HG03342 (cell line): ENCODE measurements at regions not wholly inside any gene's neighbourhood (a gene's known extent, or its start where the extent isn't known, plus 50 kb on each side); places are given as distances from the start of the nearest gene placed in this dataset.

ENCODE experiments used
- ATAC-seq: cut with Tn5 transposase; IDR thresholded peaks from one replicate; pipeline ENCODE4 v1.9.1; 2021; ENCODE audit warnings: mild to moderate bottlenecking, moderate library complexity; ENCODE audit not compliant: unreplicated experiment

- no peak for ATAC-seq
These were observed 60.3 kb downstream of the SEC61B start for GRCh38 chr9:99282406-99282805.

DNA sequence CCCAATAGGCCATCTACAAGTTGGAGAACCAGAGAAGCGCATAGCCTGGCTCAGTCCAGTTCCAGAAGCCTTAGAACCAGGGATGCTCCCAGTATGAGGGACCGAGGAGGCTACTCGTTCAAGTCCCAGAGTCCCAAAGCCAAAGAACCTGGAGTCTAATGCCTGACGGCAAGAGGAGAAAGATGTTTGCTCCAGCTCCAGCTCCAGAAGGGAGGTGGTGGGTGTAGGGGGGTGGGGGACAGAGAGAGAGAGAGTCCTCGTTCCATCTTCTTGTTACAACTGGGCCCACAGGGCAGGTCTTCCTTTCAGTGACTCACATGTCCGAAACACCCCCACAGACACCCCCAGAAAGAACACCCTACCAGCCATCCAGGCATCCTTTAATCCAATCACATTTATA lies 63.9 kb downstream of the SEC61B start:
- no peak for ATAC-seq

DNA sequence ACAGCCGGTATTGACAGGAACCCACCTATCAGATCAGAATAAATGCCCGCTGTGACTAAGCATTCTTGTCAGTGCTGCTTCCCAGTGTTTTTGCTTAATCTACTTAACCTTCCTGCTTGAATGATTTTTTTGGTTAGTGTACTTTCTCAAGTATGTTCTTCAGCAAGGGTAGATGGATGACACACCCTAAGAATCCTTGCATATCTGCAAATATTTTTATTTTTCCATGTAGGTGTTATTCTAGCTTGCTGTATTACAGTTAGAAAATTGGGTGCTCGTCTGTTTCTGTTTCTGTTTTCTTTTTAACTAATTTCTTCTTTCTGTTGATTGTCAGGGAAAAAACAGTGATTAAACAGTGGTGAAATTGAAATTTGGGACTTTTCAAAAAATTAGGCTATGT lies 64.5 kb downstream of the SEC61B start:
- no peak for ATAC-seq

DNA sequence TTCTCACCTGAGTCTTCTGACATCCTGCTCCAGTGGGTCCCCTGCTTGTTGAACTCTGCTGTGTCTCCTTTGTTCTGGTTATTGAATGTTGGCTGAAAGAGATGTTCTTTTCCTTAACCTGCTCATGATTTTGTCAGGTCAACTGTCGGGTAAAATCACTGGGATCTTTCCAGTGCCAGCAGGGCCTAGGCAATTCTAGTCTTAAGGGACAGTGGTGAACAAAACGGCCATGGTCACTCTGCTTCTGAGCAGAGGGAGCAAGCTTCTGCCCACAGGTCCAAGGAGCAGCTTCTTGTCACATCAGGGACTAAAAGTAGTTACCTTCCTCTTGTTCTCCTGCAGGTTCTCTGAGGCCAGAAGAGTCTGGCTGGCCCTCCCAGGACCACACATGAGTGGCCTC lies 65.6 kb downstream of the SEC61B start:
- ATAC-seq, result no peak

- ATAC-seq, result no peak
These were observed 66.7 kb downstream of the SEC61B start for GRCh38 chr9:99288830-99289229.

- no peak for ATAC-seq
These were observed 72.9 kb downstream of the SEC61B start for GRCh38 chr9:99294850-99295461.

- ATAC-seq, result no peak
These were observed 74.3 kb downstream of the SEC61B start for GRCh38 chr9:99296291-99296951.

GRCh38 chr9:99298614-99299013 lies 76.5 kb downstream of the SEC61B start:
- ATAC-seq, result no peak

GRCh38 chr9:99299211-99300102 lies 77.4 kb downstream of the SEC61B start:
- ATAC-seq, result no peak

GRCh38 chr9:99300103-99300439 lies 78.0 kb downstream of the SEC61B start:
- no peak for ATAC-seq

DNA sequence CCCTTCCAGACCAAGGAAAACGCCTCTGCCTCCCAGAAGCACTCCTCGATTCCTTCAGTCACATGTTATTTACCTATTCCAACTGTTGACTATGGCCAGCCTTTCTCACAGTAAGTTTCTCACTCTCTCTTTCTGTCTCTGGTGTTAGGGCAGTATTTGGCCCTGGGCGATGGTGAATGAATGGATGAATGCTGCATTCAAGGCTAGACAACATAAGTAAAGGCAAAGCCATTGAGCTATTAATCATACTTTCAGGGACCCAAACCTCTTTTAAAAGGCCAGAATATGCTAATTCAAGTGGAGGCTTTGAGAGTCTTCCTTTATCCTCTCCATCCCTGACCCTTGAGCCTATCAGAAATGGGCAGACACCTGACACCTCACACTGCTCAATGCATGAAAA lies 78.5 kb downstream of the SEC61B start:
- ATAC-seq, result no peak

GRCh38 chr9:99303177-99303576 lies 81.1 kb downstream of the SEC61B start:
- ATAC-seq, result no peak

GRCh38 chr9:99305124-99305523 lies 83.0 kb downstream of the SEC61B start:
- ATAC-seq, result no peak

DNA sequence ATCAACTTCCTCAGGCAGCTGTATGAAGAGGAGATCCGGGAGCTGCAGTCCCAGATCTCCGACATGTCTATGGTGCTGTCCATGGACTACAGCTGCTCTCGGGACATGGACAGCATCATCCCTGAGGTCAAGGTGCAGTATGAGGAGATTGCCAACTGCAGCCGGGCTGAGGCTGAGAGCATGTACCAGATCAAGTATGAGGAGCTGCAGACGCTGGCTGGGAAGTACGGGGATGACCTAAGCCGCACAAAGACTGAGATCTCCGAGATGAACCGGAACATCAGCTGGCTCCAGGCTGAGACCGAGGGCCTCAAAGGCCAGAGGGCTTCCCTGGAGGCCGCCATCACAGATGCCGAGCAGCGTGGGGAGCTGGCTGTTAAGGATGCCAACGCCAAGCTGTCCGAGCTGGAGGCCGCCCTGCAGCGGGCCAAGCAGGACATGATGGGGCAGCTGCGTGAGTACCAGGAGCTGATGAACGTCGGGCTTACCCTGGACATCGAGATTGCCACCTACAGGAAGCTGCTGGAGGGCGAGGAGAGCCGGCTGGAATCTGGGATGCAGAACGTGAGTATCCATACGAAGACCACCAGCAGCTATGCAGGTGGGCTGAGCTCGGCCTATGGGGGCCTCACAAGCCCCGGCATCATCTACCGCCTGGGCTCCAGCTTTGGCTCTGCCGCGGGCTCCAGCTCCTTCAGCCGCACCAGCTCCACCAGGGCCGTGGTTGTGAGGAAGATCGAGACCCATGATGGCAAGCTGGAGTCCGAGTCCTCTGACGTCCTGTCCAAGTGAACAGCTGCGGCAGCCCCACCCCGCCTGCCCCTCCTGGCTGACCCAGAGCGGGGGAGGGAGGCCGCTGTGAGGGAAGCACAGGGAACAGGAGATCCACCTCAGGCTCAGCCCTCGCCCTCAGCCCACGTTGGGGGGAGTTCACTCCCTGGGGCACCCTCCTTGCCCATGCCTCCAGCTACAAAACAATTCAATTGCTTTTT lies 84.0 kb downstream of the SEC61B start:
- no peak for ATAC-seq

- no peak for ATAC-seq
These were observed 85.8 kb downstream of the SEC61B start for GRCh38 chr9:99307851-99308250.

DNA sequence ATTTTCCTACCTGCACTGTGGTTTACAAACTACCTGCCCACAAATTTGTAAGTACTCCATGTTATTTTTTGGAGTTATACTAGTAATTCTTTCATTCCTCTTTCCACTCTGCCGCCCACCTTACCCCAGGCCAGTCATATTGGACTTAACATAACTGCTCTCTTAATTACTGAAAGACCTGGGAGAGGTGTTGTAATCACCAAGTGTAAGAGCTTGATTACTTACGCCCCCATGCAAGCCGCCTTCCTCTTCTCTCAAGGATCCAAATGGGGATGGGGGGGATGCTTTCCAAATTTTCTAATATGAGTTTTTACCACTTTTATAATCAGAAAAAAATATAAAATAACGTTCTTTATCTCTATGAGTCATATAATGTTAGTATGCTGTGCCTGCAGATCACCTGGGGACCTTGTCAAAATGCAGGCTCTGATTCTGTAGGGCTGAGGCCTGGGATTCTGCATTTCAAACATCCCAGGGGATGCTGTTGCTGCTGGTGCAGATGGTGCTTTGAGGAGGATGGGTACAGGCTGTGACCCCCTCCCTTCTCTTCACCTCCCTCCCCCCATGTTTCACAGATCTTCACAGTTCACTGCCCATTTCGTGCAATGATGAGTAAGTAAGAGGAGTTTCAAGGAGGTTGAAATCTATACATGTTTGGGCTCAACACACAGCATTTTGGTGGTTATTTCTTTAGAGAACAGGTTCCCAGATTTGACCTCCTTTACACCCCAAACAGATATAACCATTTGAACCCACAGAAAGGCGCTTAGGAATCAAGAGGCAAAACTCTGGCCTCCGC lies 87.3 kb downstream of the SEC61B start:
- no peak for ATAC-seq

DNA sequence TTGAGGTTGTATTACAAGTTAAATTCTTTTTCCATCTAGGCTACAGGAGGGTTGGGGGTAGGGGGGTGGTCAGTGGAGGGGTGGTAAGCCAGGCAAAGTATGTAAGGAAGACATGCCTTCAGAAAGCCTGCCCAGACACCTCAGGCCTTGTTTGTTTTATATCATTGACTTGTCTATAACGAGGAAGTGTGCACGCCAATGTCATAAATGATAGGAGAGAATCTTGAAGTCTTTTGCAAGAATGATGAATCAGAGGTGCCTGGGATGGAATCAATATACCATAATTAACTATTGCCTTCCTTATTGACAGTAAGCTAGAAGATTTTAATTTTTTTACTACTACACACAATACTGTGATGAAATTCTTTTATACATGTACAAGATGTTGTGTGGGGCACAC lies 90.7 kb downstream of the SEC61B start:
- no peak for ATAC-seq

DNA sequence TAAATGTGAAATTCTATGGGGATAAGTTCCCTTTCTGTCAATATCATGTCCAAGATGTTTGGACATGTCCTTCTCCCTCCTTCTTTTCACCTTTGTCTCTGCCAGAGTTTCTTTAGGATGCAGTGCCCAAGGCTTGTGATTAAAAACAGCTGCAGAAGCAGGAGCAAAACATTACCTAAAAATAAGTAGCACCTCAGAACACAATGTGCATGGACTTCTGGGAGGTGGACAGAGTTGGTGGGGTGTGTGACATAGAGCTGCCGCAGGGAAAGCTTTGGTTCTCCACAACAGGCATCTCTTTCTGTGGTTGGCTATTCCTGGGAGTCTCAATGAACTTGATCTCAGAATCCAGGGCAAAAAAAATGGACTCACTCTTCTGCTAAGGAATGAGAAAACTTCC lies 97.0 kb downstream of the SEC61B start:
- ATAC-seq, result no peak

DNA sequence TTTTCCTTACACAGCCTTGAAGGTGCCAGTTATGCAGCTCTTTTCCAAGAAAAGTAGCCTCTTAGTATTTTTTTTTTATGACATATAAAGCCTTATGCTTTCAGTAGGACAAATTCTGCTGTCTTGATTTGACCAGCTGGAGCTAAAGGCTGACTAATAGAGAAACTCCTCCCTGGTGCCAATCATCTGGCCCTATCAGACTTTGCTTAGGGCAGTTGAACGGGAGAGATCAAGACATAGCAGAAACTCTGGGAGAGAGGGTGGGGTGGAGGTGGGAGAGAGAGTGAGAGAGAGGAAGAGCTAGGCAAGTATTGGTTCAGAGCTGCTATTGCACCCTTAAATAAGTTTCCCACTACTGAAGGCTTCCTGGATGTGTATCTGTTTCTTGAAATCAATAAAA lies 100.2 kb downstream of the SEC61B start:
- ATAC-seq, result no peak
